GM23338 (cell line): ENCODE measurements at regions not wholly inside any gene's neighbourhood (a gene's known extent, or its start where the extent isn't known, plus 50 kb on each side); places are given as distances from the start of the nearest gene placed in this dataset.

Source experiments
- ATAC-seq: fragments of 200-7000 bp; cut with Tn5 transposase; 3 replicates; pipeline ENCODE4 v1.9.1; 2020
- DNase-seq: peaks from one replicate; pipeline ENCODE4 v3.0.0-alpha.2; 2015; ENCODE audit warnings: low spot score
- H2AFZ ChIP-seq: fragments of 200-600 bp; sonication (generic); 2 replicates; pipeline ENCODE4 v1.8.0; 2016; ENCODE audit warnings: antibody characterized with exemption, mild to moderate bottlenecking, moderate library complexity
- H3F3A ChIP-seq: fragments of 200-600 bp; sonication (generic); replicated peaks from 2 replicates; pipeline ENCODE4 v1.8.0; 2017; ENCODE audit warnings: antibody characterized with exemption, mixed run types, low read depth
- H3K27ac ChIP-seq: fragments of 200-600 bp; sonication (generic); 2 replicates; pipeline ENCODE4 v1.6.1; 2016; ENCODE audit warnings: low read depth
- H3K27me3 ChIP-seq: fragments of 200-600 bp; sonication (generic); 2 replicates; pipeline ENCODE4 v1.8.0; 2016; ENCODE audit warnings: mild to moderate bottlenecking, mixed run types, moderate library complexity; ENCODE audit not compliant: insufficient read depth
- H3K36me3 ChIP-seq: fragments of 200-600 bp; sonication (generic); 2 replicates; pipeline ENCODE4 v1.8.0; 2016; ENCODE audit warnings: mild to moderate bottlenecking; ENCODE audit not compliant: insufficient read depth
- H3K4me1 ChIP-seq: fragments of 200-600 bp; sonication (generic); 2 replicates; pipeline ENCODE4 v1.8.0; 2016; ENCODE audit warnings: mild to moderate bottlenecking, moderate library complexity; ENCODE audit not compliant: insufficient read depth
- H3K4me2 ChIP-seq: fragments of 200-600 bp; sonication (generic); 2 replicates; pipeline ENCODE4 v1.7.1; 2017; ENCODE audit warnings: mixed run types
- H3K4me3 ChIP-seq: fragments of 200-600 bp; sonication (generic); 2 replicates; pipeline ENCODE4 v1.6.1; 2016; ENCODE audit warnings: mixed run types
- H3K79me2 ChIP-seq: fragments of 200-600 bp; sonication (generic); replicated peaks from 2 replicates; pipeline ENCODE4 v1.8.0; 2017; ENCODE audit warnings: mild to moderate bottlenecking; ENCODE audit not compliant: insufficient read depth
- H3K9me2 ChIP-seq: fragments of 200-600 bp; sonication (generic); 2 replicates; pipeline ENCODE4 v1.8.0; 2017; ENCODE audit not compliant: insufficient read depth
- H4K20me1 ChIP-seq: fragments of 200-600 bp; sonication (generic); replicated peaks from 2 replicates; pipeline ENCODE4 v1.8.0; 2017; ENCODE audit warnings: mild to moderate bottlenecking; ENCODE audit not compliant: insufficient read depth
- H3K27ac Mint-ChIP-seq: 2 replicates; pipeline ENCODE4 v1.8.0; 2020; ENCODE audit warnings: inconsistent platforms, mild to moderate bottlenecking, moderate library complexity, mixed read lengths
- H3K27me3 Mint-ChIP-seq: 3 replicates; pipeline ENCODE4 v1.8.0; 2022; ENCODE audit warnings: low read depth, mild to moderate bottlenecking, moderate library complexity, mixed read lengths, inconsistent platforms; ENCODE audit not compliant: insufficient read depth, poor library complexity
- H3K36me3 Mint-ChIP-seq: 3 replicates; pipeline ENCODE4 v1.8.0; 2021; ENCODE audit warnings: low read depth, mild to moderate bottlenecking, inconsistent platforms, moderate library complexity, mixed read lengths
- H3K4me1 Mint-ChIP-seq: 3 replicates; pipeline ENCODE4 v1.8.0; 2020; ENCODE audit warnings: mild to moderate bottlenecking, inconsistent platforms, mixed read lengths
- H3K4me3 Mint-ChIP-seq: 3 replicates; pipeline ENCODE4 v1.8.0; 2021; ENCODE audit warnings: moderate library complexity, mild to moderate bottlenecking, inconsistent platforms, mixed read lengths
- H3K9me3 Mint-ChIP-seq: 3 replicates; pipeline ENCODE4 v1.8.0; 2020; ENCODE audit warnings: moderate library complexity, mild to moderate bottlenecking, inconsistent platforms, mixed read lengths
- CREB1 ChIP-seq: fragments of 250-450 bp; sonication (Bioruptor Pico); IDR thresholded peaks from 2 replicates; pipeline ENCODE4 v1.5.0; 2020; ENCODE audit warnings: low read depth, mild to moderate bottlenecking, moderate library complexity
- EZH2 ChIP-seq: fragments of 200-600 bp; sonication (generic); IDR thresholded peaks from one replicate; pipeline ENCODE4 v1.8.0; 2017; ENCODE audit warnings: antibody characterized with exemption, mild to moderate bottlenecking, low read depth; ENCODE audit not compliant: unreplicated experiment
- EZH2phosphoT487 ChIP-seq: fragments of 200-600 bp; sonication (generic); IDR thresholded peaks from one replicate; pipeline ENCODE4 v1.8.1; 2018; ENCODE audit warnings: antibody characterized with exemption; ENCODE audit not compliant: unreplicated experiment
- NANOG ChIP-seq: IDR thresholded peaks from 2 replicates; pipeline ENCODE4 v1.6.1; 2016; ENCODE audit warnings: antibody characterized with exemption, borderline replicate concordance
- POLR2AphosphoS5 ChIP-seq: IDR thresholded peaks from 2 replicates; pipeline ENCODE4 v1.6.1; 2016; ENCODE audit warnings: antibody characterized with exemption, low read depth
- STAT1 ChIP-seq: IDR thresholded peaks from one replicate; pipeline ENCODE4 v1.6.1; 2016; ENCODE audit warnings: antibody characterized with exemption; ENCODE audit not compliant: unreplicated experiment
- ZNF114 ChIP-seq: fragments of 250-450 bp; sonication (Bioruptor Pico); IDR thresholded peaks from 2 replicates; pipeline ENCODE4 v1.5.0; 2020; ENCODE audit warnings: mild to moderate bottlenecking, moderate library complexity
- ZNF331 ChIP-seq: fragments of 250-450 bp; sonication (Bioruptor Pico); IDR thresholded peaks from 2 replicates; pipeline ENCODE4 v1.5.0; 2020; ENCODE audit warnings: low read depth, mild to moderate bottlenecking, moderate library complexity
- TF ChIP-seq, protein P1 (sequence below): IDR thresholded peaks from one replicate; pipeline ENCODE4 v1.6.1; 2018; ENCODE audit warnings: antibody characterized with exemption; ENCODE audit not compliant: unreplicated experiment
- TF ChIP-seq, protein P2 (sequence below): fragments of 250-450 bp; sonication (Bioruptor Pico); IDR thresholded peaks from 2 replicates; pipeline ENCODE4 v1.5.0; 2020; ENCODE audit warnings: mild to moderate bottlenecking, moderate library complexity
- TF ChIP-seq, protein P3 (sequence below), 2 experiments: fragments of 200-600 bp in 1 of 2; sonication (generic) in 1 of 2; conservative IDR thresholded peaks; 2 replicates each; pipeline versions ENCODE4 v1.5.1 to v1.6.1; 2016 to 2017; ENCODE audit warnings: antibody characterized with exemption in 2 of 2, low read depth in 2 of 2, mild to moderate bottlenecking in 2 of 2, moderate library complexity in 1 of 2
- TF ChIP-seq, protein P4 (sequence below): IDR thresholded peaks from 2 replicates; pipeline ENCODE4 v1.6.1; 2016; ENCODE audit warnings: antibody characterized with exemption

DNA sequence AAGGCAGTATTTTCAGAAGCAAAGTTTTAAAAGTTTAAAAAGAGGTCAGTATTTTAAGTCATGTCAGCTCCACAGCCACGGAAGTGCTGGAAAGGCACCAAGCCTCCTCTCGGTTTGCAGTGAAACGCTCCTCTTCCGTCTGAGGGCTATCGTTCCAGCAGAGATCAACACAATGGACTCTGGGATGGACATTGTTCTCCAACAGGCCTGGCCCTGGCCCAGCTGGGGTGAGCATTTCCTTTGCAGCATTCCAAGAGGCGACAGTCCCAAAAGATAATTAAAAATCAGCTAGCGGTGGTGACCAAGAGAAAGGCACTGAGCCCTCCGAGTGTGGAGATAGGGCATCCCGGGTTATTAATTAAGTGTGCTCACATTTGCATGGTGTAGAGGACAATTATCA is 95.9 kb upstream of the LCLAT1 start:
- no peak overlapping the region for H3K4me3 Mint-ChIP-seq
- peaks cover under 1% of the 10 kb centered on the region for H3K27me3 Mint-ChIP-seq
- DNase-seq = no peak

More for the DNA sequence above, 95.9 kb upstream of the LCLAT1 start:
- Histone ChIP-seq H3K36me3 (no peaks in the 10 kb centered on the region), H3K27ac (no peak overlapping the region), H4K20me1 (no peaks in the 10 kb centered on the region), H3K4me2 (no peak overlapping the region), H3K79me2 (no peaks in the 10 kb centered on the region), H3K4me1 (no peaks in the 10 kb centered on the region), H3K4me3 (no peak overlapping the region), H3K27me3 (no peaks in the 10 kb centered on the region), H3K9me2 (0 out of 2 replicates have a peak, but pooled peaks cover 2% of the 10 kb centered on the region), H2AFZ (no peak overlapping the region), H3F3A (no peaks in the 10 kb centered on the region)
- peaks cover 7% of the 10 kb centered on the region; the same call in 2 of the 3 replicates for H3K4me1 Mint-ChIP-seq
- H3K27ac Mint-ChIP-seq = no peak overlapping the region
- TF ChIP-seq, protein P1, sequence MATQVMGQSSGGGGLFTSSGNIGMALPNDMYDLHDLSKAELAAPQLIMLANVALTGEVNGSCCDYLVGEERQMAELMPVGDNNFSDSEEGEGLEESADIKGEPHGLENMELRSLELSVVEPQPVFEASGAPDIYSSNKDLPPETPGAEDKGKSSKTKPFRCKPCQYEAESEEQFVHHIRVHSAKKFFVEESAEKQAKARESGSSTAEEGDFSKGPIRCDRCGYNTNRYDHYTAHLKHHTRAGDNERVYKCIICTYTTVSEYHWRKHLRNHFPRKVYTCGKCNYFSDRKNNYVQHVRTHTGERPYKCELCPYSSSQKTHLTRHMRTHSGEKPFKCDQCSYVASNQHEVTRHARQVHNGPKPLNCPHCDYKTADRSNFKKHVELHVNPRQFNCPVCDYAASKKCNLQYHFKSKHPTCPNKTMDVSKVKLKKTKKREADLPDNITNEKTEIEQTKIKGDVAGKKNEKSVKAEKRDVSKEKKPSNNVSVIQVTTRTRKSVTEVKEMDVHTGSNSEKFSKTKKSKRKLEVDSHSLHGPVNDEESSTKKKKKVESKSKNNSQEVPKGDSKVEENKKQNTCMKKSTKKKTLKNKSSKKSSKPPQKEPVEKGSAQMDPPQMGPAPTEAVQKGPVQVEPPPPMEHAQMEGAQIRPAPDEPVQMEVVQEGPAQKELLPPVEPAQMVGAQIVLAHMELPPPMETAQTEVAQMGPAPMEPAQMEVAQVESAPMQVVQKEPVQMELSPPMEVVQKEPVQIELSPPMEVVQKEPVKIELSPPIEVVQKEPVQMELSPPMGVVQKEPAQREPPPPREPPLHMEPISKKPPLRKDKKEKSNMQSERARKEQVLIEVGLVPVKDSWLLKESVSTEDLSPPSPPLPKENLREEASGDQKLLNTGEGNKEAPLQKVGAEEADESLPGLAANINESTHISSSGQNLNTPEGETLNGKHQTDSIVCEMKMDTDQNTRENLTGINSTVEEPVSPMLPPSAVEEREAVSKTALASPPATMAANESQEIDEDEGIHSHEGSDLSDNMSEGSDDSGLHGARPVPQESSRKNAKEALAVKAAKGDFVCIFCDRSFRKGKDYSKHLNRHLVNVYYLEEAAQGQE = no peak
- TF ChIP-seq, protein P2, sequence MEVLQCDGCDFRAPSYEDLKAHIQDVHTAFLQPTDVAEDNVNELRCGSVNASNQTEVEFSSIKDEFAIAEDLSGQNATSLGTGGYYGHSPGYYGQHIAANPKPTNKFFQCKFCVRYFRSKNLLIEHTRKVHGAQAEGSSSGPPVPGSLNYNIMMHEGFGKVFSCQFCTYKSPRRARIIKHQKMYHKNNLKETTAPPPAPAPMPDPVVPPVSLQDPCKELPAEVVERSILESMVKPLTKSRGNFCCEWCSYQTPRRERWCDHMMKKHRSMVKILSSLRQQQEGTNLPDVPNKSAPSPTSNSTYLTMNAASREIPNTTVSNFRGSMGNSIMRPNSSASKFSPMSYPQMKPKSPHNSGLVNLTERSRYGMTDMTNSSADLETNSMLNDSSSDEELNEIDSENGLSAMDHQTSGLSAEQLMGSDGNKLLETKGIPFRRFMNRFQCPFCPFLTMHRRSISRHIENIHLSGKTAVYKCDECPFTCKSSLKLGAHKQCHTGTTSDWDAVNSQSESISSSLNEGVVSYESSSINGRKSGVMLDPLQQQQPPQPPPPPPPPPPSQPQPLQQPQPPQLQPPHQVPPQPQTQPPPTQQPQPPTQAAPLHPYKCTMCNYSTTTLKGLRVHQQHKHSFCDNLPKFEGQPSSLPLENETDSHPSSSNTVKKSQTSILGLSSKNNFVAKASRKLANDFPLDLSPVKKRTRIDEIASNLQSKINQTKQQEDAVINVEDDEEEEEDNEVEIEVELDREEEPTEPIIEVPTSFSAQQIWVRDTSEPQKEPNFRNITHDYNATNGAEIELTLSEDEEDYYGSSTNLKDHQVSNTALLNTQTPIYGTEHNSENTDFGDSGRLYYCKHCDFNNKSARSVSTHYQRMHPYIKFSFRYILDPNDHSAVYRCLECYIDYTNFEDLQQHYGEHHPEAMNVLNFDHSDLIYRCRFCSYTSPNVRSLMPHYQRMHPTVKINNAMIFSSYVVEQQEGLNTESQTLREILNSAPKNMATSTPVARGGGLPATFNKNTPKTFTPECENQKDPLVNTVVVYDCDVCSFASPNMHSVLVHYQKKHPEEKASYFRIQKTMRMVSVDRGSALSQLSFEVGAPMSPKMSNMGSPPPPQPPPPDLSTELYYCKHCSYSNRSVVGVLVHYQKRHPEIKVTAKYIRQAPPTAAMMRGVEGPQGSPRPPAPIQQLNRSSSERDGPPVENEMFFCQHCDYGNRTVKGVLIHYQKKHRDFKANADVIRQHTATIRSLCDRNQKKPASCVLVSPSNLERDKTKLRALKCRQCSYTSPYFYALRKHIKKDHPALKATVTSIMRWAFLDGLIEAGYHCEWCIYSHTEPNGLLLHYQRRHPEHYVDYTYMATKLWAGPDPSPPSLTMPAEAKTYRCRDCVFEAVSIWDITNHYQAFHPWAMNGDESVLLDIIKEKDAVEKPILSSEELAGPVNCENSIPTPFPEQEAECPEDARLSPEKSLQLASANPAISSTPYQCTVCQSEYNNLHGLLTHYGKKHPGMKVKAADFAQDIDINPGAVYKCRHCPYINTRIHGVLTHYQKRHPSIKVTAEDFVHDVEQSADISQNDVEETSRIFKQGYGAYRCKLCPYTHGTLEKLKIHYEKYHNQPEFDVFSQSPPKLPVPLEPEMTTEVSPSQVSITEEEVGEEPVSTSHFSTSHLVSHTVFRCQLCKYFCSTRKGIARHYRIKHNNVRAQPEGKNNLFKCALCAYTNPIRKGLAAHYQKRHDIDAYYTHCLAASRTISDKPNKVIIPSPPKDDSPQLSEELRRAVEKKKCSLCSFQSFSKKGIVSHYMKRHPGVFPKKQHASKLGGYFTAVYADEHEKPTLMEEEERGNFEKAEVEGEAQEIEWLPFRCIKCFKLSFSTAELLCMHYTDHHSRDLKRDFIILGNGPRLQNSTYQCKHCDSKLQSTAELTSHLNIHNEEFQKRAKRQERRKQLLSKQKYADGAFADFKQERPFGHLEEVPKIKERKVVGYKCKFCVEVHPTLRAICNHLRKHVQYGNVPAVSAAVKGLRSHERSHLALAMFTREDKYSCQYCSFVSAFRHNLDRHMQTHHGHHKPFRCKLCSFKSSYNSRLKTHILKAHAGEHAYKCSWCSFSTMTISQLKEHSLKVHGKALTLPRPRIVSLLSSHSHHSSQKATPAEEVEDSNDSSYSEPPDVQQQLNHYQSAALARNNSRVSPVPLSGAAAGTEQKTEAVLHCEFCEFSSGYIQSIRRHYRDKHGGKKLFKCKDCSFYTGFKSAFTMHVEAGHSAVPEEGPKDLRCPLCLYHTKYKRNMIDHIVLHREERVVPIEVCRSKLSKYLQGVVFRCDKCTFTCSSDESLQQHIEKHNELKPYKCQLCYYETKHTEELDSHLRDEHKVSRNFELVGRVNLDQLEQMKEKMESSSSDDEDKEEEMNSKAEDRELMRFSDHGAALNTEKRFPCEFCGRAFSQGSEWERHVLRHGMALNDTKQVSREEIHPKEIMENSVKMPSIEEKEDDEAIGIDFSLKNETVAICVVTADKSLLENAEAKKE (CRISPR knock-in tag) = no peak
- TF ChIP-seq, protein P3, sequence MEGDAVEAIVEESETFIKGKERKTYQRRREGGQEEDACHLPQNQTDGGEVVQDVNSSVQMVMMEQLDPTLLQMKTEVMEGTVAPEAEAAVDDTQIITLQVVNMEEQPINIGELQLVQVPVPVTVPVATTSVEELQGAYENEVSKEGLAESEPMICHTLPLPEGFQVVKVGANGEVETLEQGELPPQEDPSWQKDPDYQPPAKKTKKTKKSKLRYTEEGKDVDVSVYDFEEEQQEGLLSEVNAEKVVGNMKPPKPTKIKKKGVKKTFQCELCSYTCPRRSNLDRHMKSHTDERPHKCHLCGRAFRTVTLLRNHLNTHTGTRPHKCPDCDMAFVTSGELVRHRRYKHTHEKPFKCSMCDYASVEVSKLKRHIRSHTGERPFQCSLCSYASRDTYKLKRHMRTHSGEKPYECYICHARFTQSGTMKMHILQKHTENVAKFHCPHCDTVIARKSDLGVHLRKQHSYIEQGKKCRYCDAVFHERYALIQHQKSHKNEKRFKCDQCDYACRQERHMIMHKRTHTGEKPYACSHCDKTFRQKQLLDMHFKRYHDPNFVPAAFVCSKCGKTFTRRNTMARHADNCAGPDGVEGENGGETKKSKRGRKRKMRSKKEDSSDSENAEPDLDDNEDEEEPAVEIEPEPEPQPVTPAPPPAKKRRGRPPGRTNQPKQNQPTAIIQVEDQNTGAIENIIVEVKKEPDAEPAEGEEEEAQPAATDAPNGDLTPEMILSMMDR (conservative IDR thresholded peaks at IDR 0.05; ENCODE audit: low read depth in 2 of 2) = no peak
- TF ChIP-seq ZNF114 (CRISPR knock-in tag) = no peak
- TF ChIP-seq STAT1 = no peak
- TF ChIP-seq, protein P4, sequence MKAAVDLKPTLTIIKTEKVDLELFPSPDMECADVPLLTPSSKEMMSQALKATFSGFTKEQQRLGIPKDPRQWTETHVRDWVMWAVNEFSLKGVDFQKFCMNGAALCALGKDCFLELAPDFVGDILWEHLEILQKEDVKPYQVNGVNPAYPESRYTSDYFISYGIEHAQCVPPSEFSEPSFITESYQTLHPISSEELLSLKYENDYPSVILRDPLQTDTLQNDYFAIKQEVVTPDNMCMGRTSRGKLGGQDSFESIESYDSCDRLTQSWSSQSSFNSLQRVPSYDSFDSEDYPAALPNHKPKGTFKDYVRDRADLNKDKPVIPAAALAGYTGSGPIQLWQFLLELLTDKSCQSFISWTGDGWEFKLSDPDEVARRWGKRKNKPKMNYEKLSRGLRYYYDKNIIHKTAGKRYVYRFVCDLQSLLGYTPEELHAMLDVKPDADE = no peak
- TF ChIP-seq ZNF331 (CRISPR knock-in tag) = no peak
- no peak for TF ChIP-seq EZH2phosphoT487
- no peak for TF ChIP-seq POLR2AphosphoS5
- no peak for TF ChIP-seq CREB1
- TF ChIP-seq EZH2 = no peak
- no peak for TF ChIP-seq NANOG
- ATAC-seq = no peak
- H3K9me3 Mint-ChIP-seq = no peaks in the 10 kb centered on the region
- H3K36me3 Mint-ChIP-seq = no peaks in the 10 kb centered on the region
